ENCODE measurements at regions not wholly inside any gene's neighbourhood (a gene's known extent, or its start where the extent isn't known, plus 50 kb on each side); places are given as distances from the start of the nearest gene placed in this dataset.
"Not testable (repeated sequence)": the region's sequence is repeated elsewhere in the genome, so short reads cannot be mapped to it uniquely, and the experiment has no call there.

GRCh38 chr4:149048451-149049143 is 606.4 kb upstream of the NR3C2 start:
- Mint-ChIP-seq H3K27ac (no peak overlapping the region), H3K4me1 (ENCODE audit: unreplicated experiment) (no peaks in the 10 kb centered on the region), H3K27me3 (no peaks in the 10 kb centered on the region), H3K4me3 (no peak overlapping the region), H3K9me3 (no peaks in the 10 kb centered on the region), H3K36me3 (no peaks in the 10 kb centered on the region)
- no peak for DNase-seq (ENCODE audit: extremely low spot score, unreplicated experiment)
- no peak for TF ChIP-seq CTCF (conservative IDR thresholded peaks at IDR 0.05)

GRCh38 chr4:149047368-149047767 is 605.2 kb upstream of the NR3C2 start:
- H3K9me3 Mint-ChIP-seq: no peaks in the 10 kb centered on the region
- TF ChIP-seq CTCF (conservative IDR thresholded peaks at IDR 0.05): no peak
- no peaks in the 10 kb centered on the region for H3K4me1 Mint-ChIP-seq (ENCODE audit: unreplicated experiment)
- no peak overlapping the region for H3K27ac Mint-ChIP-seq
- H3K27me3 Mint-ChIP-seq: no peaks in the 10 kb centered on the region
- DNase-seq (ENCODE audit: extremely low spot score, unreplicated experiment): no peak
- no peak overlapping the region for H3K4me3 Mint-ChIP-seq
- no peaks in the 10 kb centered on the region for H3K36me3 Mint-ChIP-seq

GRCh38 chr4:149045731-149046130 is 603.5 kb upstream of the NR3C2 start:
- Mint-ChIP-seq H3K9me3 (no peaks in the 10 kb centered on the region), H3K4me1 (ENCODE audit: unreplicated experiment) (no peaks in the 10 kb centered on the region), H3K4me3 (no peak overlapping the region), H3K27ac (no peak overlapping the region), H3K36me3 (no peaks in the 10 kb centered on the region), H3K27me3 (no peaks in the 10 kb centered on the region)
- DNase-seq (ENCODE audit: extremely low spot score, unreplicated experiment): no peak
- TF ChIP-seq CTCF (conservative IDR thresholded peaks at IDR 0.05): no peak

GRCh38 chr4:149039786-149040185 is 597.6 kb upstream of the NR3C2 start:
- H3K4me1 Mint-ChIP-seq (ENCODE audit: unreplicated experiment); H3K4me3 Mint-ChIP-seq; DNase-seq (ENCODE audit: extremely low spot score, unreplicated experiment); H3K9me3 Mint-ChIP-seq; H3K27ac Mint-ChIP-seq; H3K36me3 Mint-ChIP-seq; H3K27me3 Mint-ChIP-seq: not testable (repeated sequence)

GRCh38 chr4:149031399-149031798 is 589.2 kb upstream of the NR3C2 start:
- no peak for DNase-seq (ENCODE audit: extremely low spot score, unreplicated experiment)
- no peaks in the 10 kb centered on the region for H3K36me3 Mint-ChIP-seq
- no peaks in the 10 kb centered on the region for H3K4me1 Mint-ChIP-seq (ENCODE audit: unreplicated experiment)
- no peak overlapping the region for H3K27ac Mint-ChIP-seq
- no peaks in the 10 kb centered on the region for H3K9me3 Mint-ChIP-seq
- no peak overlapping the region for H3K4me3 Mint-ChIP-seq
- H3K27me3 Mint-ChIP-seq: no peaks in the 10 kb centered on the region
- TF ChIP-seq CTCF (conservative IDR thresholded peaks at IDR 0.05): peak; percentile 60

- H3K27ac Mint-ChIP-seq: peak overlapping the region; percentile 66
- no peaks in the 10 kb centered on the region for H3K27me3 Mint-ChIP-seq
- TF ChIP-seq CTCF (conservative IDR thresholded peaks at IDR 0.05): no peak
- no peak overlapping the region for H3K4me3 Mint-ChIP-seq
- H3K36me3 Mint-ChIP-seq: no peaks in the 10 kb centered on the region
- H3K9me3 Mint-ChIP-seq: no peaks in the 10 kb centered on the region
- no peak for DNase-seq (ENCODE audit: extremely low spot score, unreplicated experiment)
- H3K4me1 Mint-ChIP-seq (ENCODE audit: unreplicated experiment): no peaks in the 10 kb centered on the region
These were observed 586.9 kb upstream of the NR3C2 start for GRCh38 chr4:149029056-149029651.
